Esophagus muscularis mucosa (tissue), 4 donors: ENCODE measurements at regions not wholly inside any gene's neighbourhood (a gene's known extent, or its start where the extent isn't known, plus 50 kb on each side); places are given as distances from the start of the nearest gene placed in this dataset.

Experiments used
- DNase-seq: peaks from one replicate; pipeline ENCODE4 v3.0.0-alpha.2; 2017; ENCODE audit errors: extremely low spot score
- H3K27ac ChIP-seq, 4 donors: fragments of 200-600 bp; sonication (generic); replicated peaks in 1 of 4; 1 replicate in 3 of 4; 2 replicates in 1 of 4; pipeline ENCODE4 v1.5.1; 2016 to 2019; ENCODE audit warnings: mild to moderate bottlenecking in 1 of 4
- H3K27me3 ChIP-seq, 4 donors: fragments of 200-600 bp; sonication (generic); one replicate each; pipeline versions ENCODE4 v1.5.1 to v1.6.0; 2016 to 2019
- H3K36me3 ChIP-seq, 4 donors: fragments of 200-600 bp; sonication (generic); one replicate each; pipeline ENCODE4 v1.5.1; 2016 to 2019
- H3K4me1 ChIP-seq, 4 donors: fragments of 200-600 bp; sonication (generic); one replicate each; pipeline ENCODE4 v1.5.1; 2016 to 2019
- H3K4me3 ChIP-seq, 4 donors: fragments of 200-600 bp; sonication (generic); 1 replicate in 2 of 4; 2 replicates in 2 of 4; pipeline ENCODE4 v1.5.1; 2016 to 2019; ENCODE audit warnings: mild to moderate bottlenecking in 4 of 4, moderate library complexity in 1 of 4
- H3K9me3 ChIP-seq, 4 donors: fragments of 200-600 bp; sonication (generic); 1 replicate in 3 of 4; 2 replicates in 1 of 4; pipeline ENCODE4 v1.5.1; 2016 to 2019
- EP300 ChIP-seq: sonication (generic); formaldehyde crosslinking; IDR thresholded peaks from one replicate; pipeline ENCODE4 v1.6.1; 2017; ENCODE audit warnings: antibody characterized with exemption
- POLR2A ChIP-seq: fragments of 450-650 bp; IDR thresholded peaks from one replicate; pipeline ENCODE4 v1.6.1; 2017; ENCODE audit warnings: antibody characterized with exemption, moderate library complexity, mild to moderate bottlenecking, low read depth
- POLR2AphosphoS5 ChIP-seq, 2 donors: sonication (generic); formaldehyde crosslinking; IDR thresholded peaks; one replicate each; pipeline ENCODE4 v1.6.1; 2017; ENCODE audit warnings: antibody characterized with exemption in 2 of 2
- WGBS: methylation state at CpG from one replicate; pipeline ENCODE4 v1.1.5; 2018; 5-methylcytosine and 5-hydroxymethylcytosine counted together
- intact Hi-C: fragments of 100-400 bp; cut with DNase I; formaldehyde crosslinking; loops from one replicate; pipeline ENCODE4 v1.15.1; 2023
- TF ChIP-seq, protein P1 (sequence below), 3 experiments: fragments of 200-600 bp in 2 of 3; fragments of 450-650 bp in 1 of 3; sonication (generic) in 2 of 3; IDR thresholded peaks; one replicate each; pipeline ENCODE4 v1.5.1; 2017 to 2019; ENCODE audit warnings: antibody characterized with exemption in 3 of 3, mild to moderate bottlenecking in 2 of 3, moderate library complexity in 1 of 3

DNA sequence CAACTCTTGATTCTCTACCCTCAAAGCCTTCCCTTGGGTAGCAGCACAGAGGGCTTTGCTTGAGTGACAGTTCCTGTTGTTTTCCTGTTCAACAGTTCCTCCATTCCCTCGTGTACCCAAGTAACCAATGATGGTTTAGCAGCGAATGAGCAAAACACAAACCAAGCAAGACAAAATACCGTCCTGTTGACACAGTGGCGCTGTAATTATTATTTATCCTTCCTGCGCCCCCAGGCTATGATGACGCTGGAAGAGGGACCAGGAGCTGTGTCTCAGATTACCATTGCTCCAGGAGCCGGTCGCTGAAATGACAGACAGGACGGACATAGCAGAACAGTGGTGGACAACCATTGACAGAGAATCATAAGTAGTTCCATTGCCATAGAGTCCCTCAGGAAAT is 154.8 kb downstream of the GADD45G start:
- H3K27me3 ChIP-seq, result no peaks in the 10 kb centered on the region
- no peak for DNase-seq
- H3K9me3 ChIP-seq, result no peaks in the 10 kb centered on the region
- intact Hi-C loops, result no loop called here
- H3K4me1 ChIP-seq, result peaks cover 15 to 23% (median 16%) of the 10 kb centered on the region in 4 donors
- no peaks in the 10 kb centered on the region for H3K36me3 ChIP-seq
- 92% methylated on average over 9 of the region's 9 CpGs for WGBS
- H3K27ac ChIP-seq, result no peak overlapping the region
- H3K4me3 ChIP-seq, result no peak overlapping the region
- TF ChIP-seq, protein P1, sequence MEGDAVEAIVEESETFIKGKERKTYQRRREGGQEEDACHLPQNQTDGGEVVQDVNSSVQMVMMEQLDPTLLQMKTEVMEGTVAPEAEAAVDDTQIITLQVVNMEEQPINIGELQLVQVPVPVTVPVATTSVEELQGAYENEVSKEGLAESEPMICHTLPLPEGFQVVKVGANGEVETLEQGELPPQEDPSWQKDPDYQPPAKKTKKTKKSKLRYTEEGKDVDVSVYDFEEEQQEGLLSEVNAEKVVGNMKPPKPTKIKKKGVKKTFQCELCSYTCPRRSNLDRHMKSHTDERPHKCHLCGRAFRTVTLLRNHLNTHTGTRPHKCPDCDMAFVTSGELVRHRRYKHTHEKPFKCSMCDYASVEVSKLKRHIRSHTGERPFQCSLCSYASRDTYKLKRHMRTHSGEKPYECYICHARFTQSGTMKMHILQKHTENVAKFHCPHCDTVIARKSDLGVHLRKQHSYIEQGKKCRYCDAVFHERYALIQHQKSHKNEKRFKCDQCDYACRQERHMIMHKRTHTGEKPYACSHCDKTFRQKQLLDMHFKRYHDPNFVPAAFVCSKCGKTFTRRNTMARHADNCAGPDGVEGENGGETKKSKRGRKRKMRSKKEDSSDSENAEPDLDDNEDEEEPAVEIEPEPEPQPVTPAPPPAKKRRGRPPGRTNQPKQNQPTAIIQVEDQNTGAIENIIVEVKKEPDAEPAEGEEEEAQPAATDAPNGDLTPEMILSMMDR (IDR thresholded peaks at IDR 0.05), result no peak
- TF ChIP-seq POLR2AphosphoS5 (IDR thresholded peaks at IDR 0.05), result no peak
- no peak for TF ChIP-seq POLR2A
- no peak for TF ChIP-seq EP300

DNA sequence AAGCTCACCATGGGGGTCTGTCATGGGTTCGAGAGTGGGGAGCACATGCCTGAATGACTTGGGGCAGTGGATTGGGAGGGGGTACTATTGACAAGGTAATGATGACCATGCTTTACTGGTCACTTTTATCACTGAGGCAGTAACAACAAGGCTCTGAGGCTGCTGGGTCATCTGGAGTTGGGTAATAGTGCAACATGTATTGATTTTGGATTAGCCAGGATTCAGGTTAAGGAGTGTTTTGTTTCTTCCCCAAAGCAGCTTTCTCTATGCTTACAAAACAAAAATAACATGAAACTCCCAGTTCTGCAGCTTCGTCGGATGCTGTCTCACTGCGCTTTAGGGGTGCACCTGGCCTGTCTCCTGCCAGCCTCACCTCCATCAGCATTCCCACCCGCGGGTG is 155.3 kb downstream of the GADD45G start:
- TF ChIP-seq POLR2A, result no peak
- TF ChIP-seq, protein P1 (IDR thresholded peaks at IDR 0.05), result no peak
- TF ChIP-seq EP300, result no peak
- no peak for TF ChIP-seq POLR2AphosphoS5 (IDR thresholded peaks at IDR 0.05)
- H3K36me3 ChIP-seq, result no peaks in the 10 kb centered on the region
- peaks cover 15 to 23% (median 16%) of the 10 kb centered on the region in 4 donors for H3K4me1 ChIP-seq
- no peaks in the 10 kb centered on the region for H3K9me3 ChIP-seq
- no peak overlapping the region for H3K4me3 ChIP-seq
- no peak for DNase-seq
- WGBS, result 90% methylated on average over 6 of the region's 6 CpGs
- intact Hi-C loops, result no loop called here
- H3K27ac ChIP-seq, result no peak overlapping the region
- no peaks in the 10 kb centered on the region for H3K27me3 ChIP-seq

DNA sequence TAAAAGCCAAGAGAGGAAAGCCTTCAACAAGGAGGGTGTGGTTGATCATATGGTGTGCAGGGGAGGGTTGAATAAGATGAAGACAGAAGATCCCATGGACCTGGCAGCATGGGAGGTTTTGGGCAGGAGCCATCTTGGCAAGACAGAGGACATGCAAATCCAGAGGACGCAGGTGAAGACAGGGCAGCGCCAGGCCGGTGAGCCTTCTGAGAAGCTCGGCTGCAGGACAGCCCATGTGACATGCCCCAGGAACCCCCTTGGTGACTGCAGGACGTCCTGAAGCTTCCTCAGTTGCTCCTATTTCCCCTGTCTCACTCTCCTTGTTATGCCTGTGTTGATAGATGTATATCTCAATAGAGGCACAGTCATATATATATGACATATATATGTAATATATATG is 159.4 kb downstream of the GADD45G start:
- H3K36me3 ChIP-seq, result no peaks in the 10 kb centered on the region
- no peaks in the 10 kb centered on the region for H3K27me3 ChIP-seq
- intact Hi-C loops, result no loop called here
- WGBS, result 94% methylated on average over 5 of the region's 5 CpGs
- no peaks in the 10 kb centered on the region for H3K4me1 ChIP-seq
- DNase-seq, result no peak
- no peak overlapping the region for H3K27ac ChIP-seq
- no peaks in the 10 kb centered on the region for H3K9me3 ChIP-seq
- no peak overlapping the region for H3K4me3 ChIP-seq
- TF ChIP-seq, protein P1 (IDR thresholded peaks at IDR 0.05), result no peak
- TF ChIP-seq POLR2AphosphoS5 (IDR thresholded peaks at IDR 0.05) (no peak), EP300 (no peak), POLR2A (no peak)

DNA sequence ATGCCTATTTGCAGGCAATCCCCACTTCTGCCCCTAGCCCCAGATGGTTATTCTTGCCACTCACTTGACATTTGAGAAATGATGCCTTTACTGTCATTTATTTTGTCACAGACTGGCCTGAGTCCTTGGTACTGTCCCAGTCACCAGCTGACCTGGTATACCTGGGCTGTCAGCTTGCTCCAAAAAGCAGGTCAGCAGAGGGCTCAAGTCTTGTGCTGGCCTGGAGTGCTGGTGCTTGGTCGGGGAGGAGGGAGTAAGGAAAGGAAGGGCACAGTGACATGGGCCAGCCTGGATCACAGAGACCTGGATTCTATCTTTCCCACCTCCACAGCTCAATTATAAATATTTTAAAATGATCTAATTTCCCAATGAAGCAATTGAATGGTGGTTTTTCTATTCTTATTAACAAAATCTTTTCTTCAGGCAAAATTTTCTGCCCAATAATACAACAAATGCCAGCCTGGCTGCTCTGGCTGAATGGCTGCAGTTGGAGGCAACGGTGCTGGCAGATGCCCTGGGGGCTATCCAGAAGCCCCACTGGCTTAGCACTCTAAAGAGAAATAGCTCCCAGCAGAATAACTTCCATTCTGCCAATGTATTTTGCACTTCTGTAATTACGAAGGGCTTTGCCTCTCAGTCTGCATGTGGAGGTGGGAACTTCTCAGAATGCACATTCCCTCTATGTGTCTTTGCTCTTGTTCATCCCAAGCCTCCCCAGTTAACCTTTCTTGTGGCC is 160.6 kb downstream of the GADD45G start:
- H3K4me3 ChIP-seq, result no peak overlapping the region
- whole genome bisulfite sequencing, result 83% methylated on average over 3 of the region's 3 CpGs

More for the DNA sequence above, 160.6 kb downstream of the GADD45G start:
- intact Hi-C loops, result no loop called here
- H3K4me1 ChIP-seq, result peaks cover 0 to under 1% (median 0%) of the 10 kb centered on the region in 4 donors
- H3K27ac ChIP-seq, result no peak overlapping the region
- no peaks in the 10 kb centered on the region for H3K36me3 ChIP-seq
- no peak for DNase-seq
- no peaks in the 10 kb centered on the region for H3K27me3 ChIP-seq
- TF ChIP-seq POLR2AphosphoS5 (IDR thresholded peaks at IDR 0.05), result no peak
- no peak for TF ChIP-seq POLR2A
- TF ChIP-seq EP300, result no peak
- TF ChIP-seq, protein P1 (IDR thresholded peaks at IDR 0.05), result no peak
- no peaks in the 10 kb centered on the region for H3K9me3 ChIP-seq
